ENCODE measurements at regions not wholly inside any gene's neighbourhood (a gene's known extent, or its start where the extent isn't known, plus 50 kb on each side); places are given as distances from the start of the nearest gene placed in this dataset.
"Not testable (repeated sequence)": the region's sequence is repeated elsewhere in the genome, so short reads cannot be mapped to it uniquely, and the experiment has no call there.

DNA sequence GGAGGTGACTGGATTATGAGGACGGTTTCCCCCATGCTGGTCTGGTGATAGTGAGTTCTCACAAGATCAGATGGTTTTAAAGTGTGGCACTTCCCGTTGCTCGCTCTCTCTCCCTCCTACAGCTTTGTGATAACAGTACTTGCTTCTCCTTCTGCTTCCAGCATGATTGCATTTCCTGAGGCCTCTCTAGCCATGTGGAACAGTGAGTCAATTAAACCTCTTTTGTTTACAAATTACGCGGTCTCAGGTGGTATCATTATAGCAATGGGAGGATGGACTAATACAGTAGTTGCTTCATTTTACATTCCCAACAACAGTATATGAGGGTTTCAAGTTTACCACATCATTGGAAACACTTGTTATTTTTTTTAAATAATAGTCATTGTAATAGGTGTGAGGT, 937.3 kb upstream of the ARRDC3 start:
- WGBS, result 88% methylated on average over 5 of the region's 5 CpGs
- H3K27ac ChIP-seq (ENCODE audit: low read depth in 1 of 2, low read length in 1 of 2), result no peak overlapping the region
- H3K27me3 ChIP-seq (ENCODE audit: control insufficient read depth in 2 of 2, insufficient read depth in 1 of 2, low read length in 1 of 2), result no peaks in the 10 kb centered on the region

DNA sequence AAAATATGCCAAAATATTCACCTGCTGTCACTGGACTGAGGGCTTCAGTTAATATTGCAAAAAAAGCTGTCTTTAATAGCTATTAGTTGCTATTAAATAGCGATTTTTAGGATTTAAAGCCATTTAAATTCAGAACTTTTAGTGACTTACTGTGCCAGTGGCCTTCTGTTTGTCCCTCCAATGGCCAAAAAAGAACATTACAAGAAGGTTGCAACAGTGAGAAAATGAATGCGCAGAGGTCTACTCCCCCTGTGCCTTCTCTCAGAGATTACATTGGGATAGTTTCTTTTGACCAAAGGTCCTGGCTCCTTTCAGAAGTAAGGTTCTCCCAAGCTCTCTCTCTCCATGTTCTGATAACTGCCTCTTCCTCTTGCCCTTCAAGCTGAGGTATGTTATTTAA, 930.3 kb upstream of the ARRDC3 start:
- WGBS, result 88% methylated on average over 2 of the region's 2 CpGs
- no peaks in the 10 kb centered on the region for H3K36me3 ChIP-seq (ENCODE audit: control insufficient read depth in 2 of 2, insufficient read depth in 2 of 2, low read length in 1 of 2)
- H3K4me3 ChIP-seq (ENCODE audit: low read length in 2 of 2), result no peak overlapping the region
- no peaks in the 10 kb centered on the region for H3K4me1 ChIP-seq (ENCODE audit: control insufficient read depth in 2 of 2, insufficient read depth in 2 of 2, low read length in 2 of 2)
- H3K27me3 ChIP-seq (ENCODE audit: control insufficient read depth in 2 of 2, insufficient read depth in 1 of 2, low read length in 1 of 2), result no peaks in the 10 kb centered on the region
- H3K9me3 ChIP-seq (ENCODE audit: control insufficient read depth in 2 of 2, insufficient read depth in 1 of 2, low read length in 1 of 2), result no peaks in the 10 kb centered on the region
- H3K27ac ChIP-seq (ENCODE audit: low read depth in 1 of 2, low read length in 1 of 2), result no peak overlapping the region
- DNase-seq (ENCODE audit: low read depth in 6 of 9, low spot score in 9 of 9), result no peak

More for the DNA sequence above, 937.3 kb upstream of the ARRDC3 start:
- Histone ChIP-seq H3K36me3 (ENCODE audit: control insufficient read depth in 2 of 2, insufficient read depth in 2 of 2, low read length in 1 of 2) (no peaks in the 10 kb centered on the region), H3K4me3 (ENCODE audit: low read length in 2 of 2) (no peak overlapping the region), H3K4me1 (ENCODE audit: control insufficient read depth in 2 of 2, insufficient read depth in 2 of 2, low read length in 2 of 2) (no peaks in the 10 kb centered on the region), H3K9me3 (ENCODE audit: control insufficient read depth in 2 of 2, insufficient read depth in 1 of 2, low read length in 1 of 2) (no peaks in the 10 kb centered on the region)
- DNase-seq (ENCODE audit: low read depth in 6 of 9, low spot score in 9 of 9), result no peak

DNA sequence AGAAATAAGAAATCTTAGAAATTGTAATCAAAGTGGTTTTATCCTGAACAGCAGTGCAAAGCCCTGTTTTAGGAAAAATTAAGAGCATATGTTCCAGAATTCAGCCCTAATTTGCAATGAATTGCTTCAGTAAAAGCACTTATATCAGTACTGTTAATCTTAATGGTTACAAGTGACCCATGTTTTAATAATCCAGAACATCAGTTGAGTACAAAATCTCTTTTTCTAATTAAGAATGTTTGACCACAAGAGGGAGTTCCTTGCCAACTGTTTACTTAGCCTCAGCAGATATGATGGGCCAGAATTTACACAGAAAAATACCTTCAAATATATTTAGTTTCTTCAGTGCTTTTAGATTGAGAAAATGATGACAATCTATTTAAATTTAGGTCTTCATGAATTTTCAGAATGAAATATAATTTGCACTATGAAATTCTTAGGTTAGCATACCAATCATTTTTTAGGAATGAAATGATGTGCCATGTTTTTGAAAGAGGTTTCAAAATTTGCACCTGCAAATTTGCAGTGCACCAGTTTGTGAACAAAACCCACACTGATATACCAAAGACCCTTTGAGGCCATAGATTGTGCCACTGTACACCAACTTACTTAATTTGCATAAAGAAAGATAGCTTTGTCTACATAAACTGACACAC, 926.3 kb upstream of the ARRDC3 start:
- H3K36me3 ChIP-seq (ENCODE audit: control insufficient read depth in 2 of 2, insufficient read depth in 2 of 2, low read length in 1 of 2), result no peaks in the 10 kb centered on the region
- no peak overlapping the region for H3K4me3 ChIP-seq (ENCODE audit: low read length in 2 of 2)
- no peaks in the 10 kb centered on the region for H3K27me3 ChIP-seq (ENCODE audit: control insufficient read depth in 2 of 2, insufficient read depth in 1 of 2, low read length in 1 of 2)
- H3K4me1 ChIP-seq (ENCODE audit: control insufficient read depth in 2 of 2, insufficient read depth in 2 of 2, low read length in 2 of 2), result no peaks in the 10 kb centered on the region
- peak in 1 of 9 donors; percentile 3 for DNase-seq (ENCODE audit: low read depth in 6 of 9, low spot score in 9 of 9)
- H3K9me3 ChIP-seq (ENCODE audit: control insufficient read depth in 2 of 2, insufficient read depth in 1 of 2, low read length in 1 of 2), result no peaks in the 10 kb centered on the region
- no peak overlapping the region for H3K27ac ChIP-seq (ENCODE audit: low read depth in 1 of 2, low read length in 1 of 2)

DNA sequence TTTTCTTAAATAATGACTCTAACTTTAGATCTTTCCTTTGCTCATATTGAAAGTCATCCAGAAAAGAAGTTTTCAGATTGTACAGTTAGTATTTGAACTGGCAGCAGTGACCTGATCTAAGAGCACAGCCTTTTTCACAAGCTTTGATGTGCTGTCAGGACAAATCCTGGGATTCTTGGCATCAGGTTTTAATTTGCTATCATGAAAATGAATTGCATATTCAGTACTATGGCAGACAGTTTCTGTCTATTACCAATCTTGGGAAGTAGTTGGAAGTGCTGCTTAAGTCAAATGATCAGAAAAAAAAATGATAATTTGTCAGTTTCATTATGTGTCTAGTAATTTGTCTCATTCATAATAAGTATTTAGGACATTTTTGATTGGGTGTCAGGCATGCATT, 925.6 kb upstream of the ARRDC3 start:
- Histone ChIP-seq H3K36me3 (ENCODE audit: control insufficient read depth in 2 of 2, insufficient read depth in 2 of 2, low read length in 1 of 2) (no peaks in the 10 kb centered on the region), H3K27ac (ENCODE audit: low read depth in 1 of 2, low read length in 1 of 2) (no peak overlapping the region), H3K27me3 (ENCODE audit: control insufficient read depth in 2 of 2, insufficient read depth in 1 of 2, low read length in 1 of 2) (no peaks in the 10 kb centered on the region), H3K9me3 (ENCODE audit: control insufficient read depth in 2 of 2, insufficient read depth in 1 of 2, low read length in 1 of 2) (no peaks in the 10 kb centered on the region), H3K4me3 (ENCODE audit: low read length in 2 of 2) (no peak overlapping the region), H3K4me1 (ENCODE audit: control insufficient read depth in 2 of 2, insufficient read depth in 2 of 2, low read length in 2 of 2) (no peaks in the 10 kb centered on the region)
- DNase-seq (ENCODE audit: low read depth in 6 of 9, low spot score in 9 of 9), result no peak

DNA sequence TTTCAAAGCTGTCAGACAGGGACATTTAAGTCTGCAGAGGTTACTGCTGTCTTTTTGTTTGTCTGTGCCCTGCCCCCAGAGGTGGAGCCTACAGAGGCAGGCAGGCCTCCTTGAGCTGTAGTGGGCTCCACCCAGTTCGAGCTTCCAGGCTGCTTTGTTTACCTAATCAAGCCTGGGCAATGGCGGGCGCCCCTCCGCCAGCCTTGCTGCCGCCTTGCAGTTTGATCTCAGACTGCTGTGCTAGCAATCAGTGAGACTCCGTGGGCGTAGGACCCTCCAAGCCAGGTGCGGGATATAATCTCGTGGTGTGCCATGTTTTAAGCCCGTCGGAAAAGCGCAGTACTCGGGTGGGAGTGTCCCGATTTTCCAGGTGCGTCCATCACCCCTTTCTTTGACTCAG, 919.2 kb upstream of the ARRDC3 start:
- H3K36me3 ChIP-seq (ENCODE audit: control insufficient read depth in 2 of 2, insufficient read depth in 2 of 2, low read length in 1 of 2); H3K27me3 ChIP-seq (ENCODE audit: control insufficient read depth in 2 of 2, insufficient read depth in 1 of 2, low read length in 1 of 2); H3K27ac ChIP-seq (ENCODE audit: low read depth in 1 of 2, low read length in 1 of 2); DNase-seq (ENCODE audit: low read depth in 6 of 9, low spot score in 9 of 9); H3K4me3 ChIP-seq (ENCODE audit: low read length in 2 of 2); H3K9me3 ChIP-seq (ENCODE audit: control insufficient read depth in 2 of 2, insufficient read depth in 1 of 2, low read length in 1 of 2); H3K4me1 ChIP-seq (ENCODE audit: control insufficient read depth in 2 of 2, insufficient read depth in 2 of 2, low read length in 2 of 2): not testable (repeated sequence)
- 94% methylated on average over 15 of the region's 15 CpGs for WGBS

DNA sequence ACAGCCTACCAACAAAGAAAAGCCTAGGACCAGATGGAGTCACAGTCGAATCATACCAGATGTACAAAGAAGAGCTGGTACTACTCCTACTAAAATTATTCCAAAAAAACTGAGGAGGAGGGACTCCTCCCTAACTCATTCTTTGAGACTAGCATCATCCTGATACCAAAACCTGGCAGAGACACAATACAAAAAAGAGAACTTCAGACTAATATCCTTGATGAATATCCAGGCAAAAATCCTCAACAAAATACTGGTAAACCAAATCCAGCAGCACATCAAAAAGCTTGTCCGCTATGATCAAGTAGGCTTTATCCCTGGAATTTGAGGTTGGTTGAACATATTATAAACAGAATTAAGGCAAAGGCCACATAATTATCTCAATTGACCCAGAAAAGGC, 900.4 kb upstream of the ARRDC3 start:
- H3K4me3 ChIP-seq (ENCODE audit: low read length in 2 of 2), result no peak overlapping the region
- no peaks in the 10 kb centered on the region for H3K27me3 ChIP-seq (ENCODE audit: control insufficient read depth in 2 of 2, insufficient read depth in 1 of 2, low read length in 1 of 2)
- no peaks in the 10 kb centered on the region for H3K9me3 ChIP-seq (ENCODE audit: control insufficient read depth in 2 of 2, insufficient read depth in 1 of 2, low read length in 1 of 2)
- H3K27ac ChIP-seq (ENCODE audit: low read depth in 1 of 2, low read length in 1 of 2), result no peak overlapping the region
- no peaks in the 10 kb centered on the region for H3K4me1 ChIP-seq (ENCODE audit: control insufficient read depth in 2 of 2, insufficient read depth in 2 of 2, low read length in 2 of 2)
- H3K36me3 ChIP-seq (ENCODE audit: control insufficient read depth in 2 of 2, insufficient read depth in 2 of 2, low read length in 1 of 2), result no peaks in the 10 kb centered on the region
- over 99% methylated on average over 2 of the region's 2 CpGs for WGBS
- DNase-seq (ENCODE audit: low read depth in 6 of 9, low spot score in 9 of 9), result no peak

DNA sequence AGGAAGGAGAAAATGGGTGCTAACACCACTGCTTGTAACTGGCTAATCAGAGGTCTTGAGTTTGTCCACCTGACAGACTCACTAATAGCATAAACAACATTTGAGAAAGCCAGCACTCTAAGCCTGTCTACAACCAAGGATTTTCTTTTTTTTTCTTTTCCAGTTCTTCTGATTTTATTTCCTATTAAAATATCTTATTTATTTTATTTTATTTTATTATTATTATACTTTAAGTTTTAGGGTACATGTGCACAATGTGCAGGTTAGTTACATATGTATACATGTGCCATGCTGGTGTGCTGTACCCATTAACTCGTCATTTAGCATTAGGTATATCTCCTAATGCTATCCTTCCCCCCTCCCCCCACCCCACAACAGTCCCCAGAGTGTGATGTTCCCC, 888.6 kb upstream of the ARRDC3 start:
- DNase-seq (ENCODE audit: low read depth in 6 of 9, low spot score in 9 of 9); H3K36me3 ChIP-seq (ENCODE audit: control insufficient read depth in 2 of 2, insufficient read depth in 2 of 2, low read length in 1 of 2): not testable (repeated sequence)
- 67% methylated on average over 1 of the region's 1 CpG for WGBS

DNA sequence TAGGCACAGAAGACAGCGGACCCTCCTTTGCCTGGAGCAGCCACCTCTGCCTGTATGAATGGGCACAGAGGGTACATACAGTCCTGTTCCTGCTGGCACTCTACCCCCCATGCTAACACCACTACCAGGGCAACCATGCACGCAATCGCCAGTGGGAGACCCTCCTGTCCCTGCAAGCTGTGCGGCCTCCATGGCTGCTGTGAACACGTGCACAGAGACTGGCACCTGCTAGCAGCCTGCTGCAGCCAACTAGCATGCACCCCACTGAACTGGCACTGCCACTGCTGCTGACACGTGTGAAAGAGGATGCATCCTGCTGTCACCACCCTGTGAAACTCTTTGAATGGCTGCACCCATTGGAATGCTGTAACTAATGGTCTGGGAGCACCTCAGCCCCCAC, 885.2 kb upstream of the ARRDC3 start:
- H3K9me3 ChIP-seq (ENCODE audit: control insufficient read depth in 2 of 2, insufficient read depth in 1 of 2, low read length in 1 of 2), result peaks cover 0 to 8% of the 10 kb centered on the region in 2 donors
- no peak for DNase-seq (ENCODE audit: low read depth in 6 of 9, low spot score in 9 of 9)
- no peak overlapping the region for H3K27ac ChIP-seq (ENCODE audit: low read depth in 1 of 2, low read length in 1 of 2)
- no peaks in the 10 kb centered on the region for H3K36me3 ChIP-seq (ENCODE audit: control insufficient read depth in 2 of 2, insufficient read depth in 2 of 2, low read length in 1 of 2)
- no peak overlapping the region for H3K4me3 ChIP-seq (ENCODE audit: low read length in 2 of 2)
- 88% methylated on average over 6 of the region's 6 CpGs for WGBS
- no peaks in the 10 kb centered on the region for H3K4me1 ChIP-seq (ENCODE audit: control insufficient read depth in 2 of 2, insufficient read depth in 2 of 2, low read length in 2 of 2)
- no peaks in the 10 kb centered on the region for H3K27me3 ChIP-seq (ENCODE audit: control insufficient read depth in 2 of 2, insufficient read depth in 1 of 2, low read length in 1 of 2)

More for the DNA sequence above, 888.6 kb upstream of the ARRDC3 start:
- not testable (repeated sequence) for H3K4me3 ChIP-seq (ENCODE audit: low read length in 2 of 2); H3K27me3 ChIP-seq (ENCODE audit: control insufficient read depth in 2 of 2, insufficient read depth in 1 of 2, low read length in 1 of 2); H3K27ac ChIP-seq (ENCODE audit: low read depth in 1 of 2, low read length in 1 of 2); H3K4me1 ChIP-seq (ENCODE audit: control insufficient read depth in 2 of 2, insufficient read depth in 2 of 2, low read length in 2 of 2)
- peaks cover 0 to 15% of the 10 kb centered on the region in 2 donors for H3K9me3 ChIP-seq (ENCODE audit: control insufficient read depth in 2 of 2, insufficient read depth in 1 of 2, low read length in 1 of 2)

DNA sequence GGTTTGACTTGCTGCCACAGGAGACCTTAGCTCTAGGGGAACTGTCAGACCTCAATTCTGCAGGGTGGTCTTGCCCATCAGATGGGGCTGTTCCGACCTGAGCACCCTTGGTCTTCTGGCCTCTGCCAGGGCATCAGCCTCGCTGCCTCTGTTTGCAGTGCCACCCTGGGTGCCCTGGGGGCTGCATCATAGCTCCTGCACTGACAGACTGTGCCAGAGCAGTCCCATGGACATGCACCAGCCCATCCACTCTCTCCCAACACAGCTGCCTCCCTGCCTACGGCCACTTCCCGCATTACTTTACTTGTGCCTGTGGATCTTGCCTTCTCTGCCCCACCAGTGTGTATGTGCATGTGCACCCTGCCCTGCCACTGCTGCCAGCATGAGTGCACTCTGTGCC, 884.7 kb upstream of the ARRDC3 start:
- no peaks in the 10 kb centered on the region for H3K4me1 ChIP-seq (ENCODE audit: control insufficient read depth in 2 of 2, insufficient read depth in 2 of 2, low read length in 2 of 2)
- no peaks in the 10 kb centered on the region for H3K27me3 ChIP-seq (ENCODE audit: control insufficient read depth in 2 of 2, insufficient read depth in 1 of 2, low read length in 1 of 2)
- no peak for DNase-seq (ENCODE audit: low read depth in 6 of 9, low spot score in 9 of 9)
- 90% methylated on average over 4 of the region's 4 CpGs for WGBS
- H3K9me3 ChIP-seq (ENCODE audit: control insufficient read depth in 2 of 2, insufficient read depth in 1 of 2, low read length in 1 of 2), result peaks cover 0 to 8% of the 10 kb centered on the region in 2 donors
- H3K36me3 ChIP-seq (ENCODE audit: control insufficient read depth in 2 of 2, insufficient read depth in 2 of 2, low read length in 1 of 2), result no peaks in the 10 kb centered on the region
- no peak overlapping the region for H3K27ac ChIP-seq (ENCODE audit: low read depth in 1 of 2, low read length in 1 of 2)
- H3K4me3 ChIP-seq (ENCODE audit: low read length in 2 of 2), result no peak overlapping the region

DNA sequence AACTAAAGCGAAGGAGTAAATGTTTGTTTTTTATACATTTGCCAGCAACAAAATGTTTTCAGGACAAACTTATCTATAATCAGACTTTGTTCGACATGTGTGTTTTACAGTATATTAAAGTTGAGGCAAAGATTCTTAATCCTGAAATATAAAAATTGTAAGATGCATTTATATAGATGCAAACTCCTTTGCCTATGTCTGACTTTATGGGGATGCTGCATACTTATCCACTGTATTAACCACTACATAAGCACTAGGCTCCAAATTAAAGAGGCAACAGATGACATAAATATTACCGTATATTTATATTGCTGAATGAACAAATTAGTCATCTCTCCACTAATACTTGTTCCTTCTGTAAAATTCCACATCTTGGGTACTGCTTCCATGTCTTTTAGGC, 882.7 kb upstream of the ARRDC3 start:
- Histone ChIP-seq H3K27ac (ENCODE audit: low read depth in 1 of 2, low read length in 1 of 2) (no peak overlapping the region), H3K36me3 (ENCODE audit: control insufficient read depth in 2 of 2, insufficient read depth in 2 of 2, low read length in 1 of 2) (no peaks in the 10 kb centered on the region), H3K4me1 (ENCODE audit: control insufficient read depth in 2 of 2, insufficient read depth in 2 of 2, low read length in 2 of 2) (no peaks in the 10 kb centered on the region), H3K9me3 (ENCODE audit: control insufficient read depth in 2 of 2, insufficient read depth in 1 of 2, low read length in 1 of 2) (peaks cover 0 to 8% of the 10 kb centered on the region in 2 donors), H3K27me3 (ENCODE audit: control insufficient read depth in 2 of 2, insufficient read depth in 1 of 2, low read length in 1 of 2) (no peaks in the 10 kb centered on the region), H3K4me3 (ENCODE audit: low read length in 2 of 2) (no peak overlapping the region)
- DNase-seq (ENCODE audit: low read depth in 6 of 9, low spot score in 9 of 9), result no peak
- 76% methylated on average over 3 of the region's 3 CpGs for whole genome bisulfite sequencing
